B cell (primary cell): ENCODE measurements at regions not wholly inside any gene's neighbourhood (a gene's known extent, or its start where the extent isn't known, plus 50 kb on each side); places are given as distances from the start of the nearest gene placed in this dataset.
"Not testable (repeated sequence)": the region's sequence is repeated elsewhere in the genome, so short reads cannot be mapped to it uniquely, and the experiment has no call there.

Experiments used
- EZH2 ChIP-seq: IDR thresholded peaks from 2 replicates; pipeline ENCODE4 v1.6.1; 2012; ENCODE audit warnings: borderline replicate concordance, low read depth, mild to moderate bottlenecking, moderate library complexity, low read length; ENCODE audit not compliant: insufficient read depth, poor library complexity, severe bottlenecking
- TF ChIP-seq, protein P1 (sequence below): fragments of 200-600 bp; IDR thresholded peaks from one replicate; pipeline ENCODE4 v1.8.0; 2022; ENCODE audit warnings: antibody characterized with exemption, mild to moderate bottlenecking

- TF ChIP-seq, protein P1, sequence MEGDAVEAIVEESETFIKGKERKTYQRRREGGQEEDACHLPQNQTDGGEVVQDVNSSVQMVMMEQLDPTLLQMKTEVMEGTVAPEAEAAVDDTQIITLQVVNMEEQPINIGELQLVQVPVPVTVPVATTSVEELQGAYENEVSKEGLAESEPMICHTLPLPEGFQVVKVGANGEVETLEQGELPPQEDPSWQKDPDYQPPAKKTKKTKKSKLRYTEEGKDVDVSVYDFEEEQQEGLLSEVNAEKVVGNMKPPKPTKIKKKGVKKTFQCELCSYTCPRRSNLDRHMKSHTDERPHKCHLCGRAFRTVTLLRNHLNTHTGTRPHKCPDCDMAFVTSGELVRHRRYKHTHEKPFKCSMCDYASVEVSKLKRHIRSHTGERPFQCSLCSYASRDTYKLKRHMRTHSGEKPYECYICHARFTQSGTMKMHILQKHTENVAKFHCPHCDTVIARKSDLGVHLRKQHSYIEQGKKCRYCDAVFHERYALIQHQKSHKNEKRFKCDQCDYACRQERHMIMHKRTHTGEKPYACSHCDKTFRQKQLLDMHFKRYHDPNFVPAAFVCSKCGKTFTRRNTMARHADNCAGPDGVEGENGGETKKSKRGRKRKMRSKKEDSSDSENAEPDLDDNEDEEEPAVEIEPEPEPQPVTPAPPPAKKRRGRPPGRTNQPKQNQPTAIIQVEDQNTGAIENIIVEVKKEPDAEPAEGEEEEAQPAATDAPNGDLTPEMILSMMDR: not testable (repeated sequence)
- not testable (repeated sequence) for TF ChIP-seq EZH2
These were observed 128.5 kb downstream of the ART5 start for GRCh38 chr11:3513311-3513710.
